ENCODE measurements at regions not wholly inside any gene's neighbourhood (a gene's known extent, or its start where the extent isn't known, plus 50 kb on each side); places are given as distances from the start of the nearest gene placed in this dataset.

- TF ChIP-seq CTCF (IDR thresholded peaks at IDR 0.05) (no peak), ZFX (IDR thresholded peaks at IDR 0.05; ENCODE audit: borderline replicate concordance) (no peak)
- H3K27ac ChIP-seq, result no peak overlapping the region
These were observed 170.6 kb downstream of the CCDC59 start for GRCh38 chr12:82187595-82187994.

GRCh38 chr12:82187011-82187410 is 171.2 kb downstream of the CCDC59 start:
- no peak for TF ChIP-seq CTCF (IDR thresholded peaks at IDR 0.05)
- TF ChIP-seq ZFX (IDR thresholded peaks at IDR 0.05; ENCODE audit: borderline replicate concordance), result no peak
- H3K27ac ChIP-seq, result no peak overlapping the region

- TF ChIP-seq ZFX (IDR thresholded peaks at IDR 0.05; ENCODE audit: borderline replicate concordance) (no peak), CTCF (IDR thresholded peaks at IDR 0.05) (no peak)
- H3K27ac ChIP-seq, result no peak overlapping the region
These were observed 171.9 kb downstream of the CCDC59 start for GRCh38 chr12:82186282-82186681.

GRCh38 chr12:82184844-82185243 is 173.3 kb downstream of the CCDC59 start:
- TF ChIP-seq CTCF (IDR thresholded peaks at IDR 0.05) (no peak), ZFX (IDR thresholded peaks at IDR 0.05; ENCODE audit: borderline replicate concordance) (no peak)
- H3K27ac ChIP-seq, result no peak overlapping the region

GRCh38 chr12:82182601-82183190 is 175.5 kb downstream of the CCDC59 start:
- H3K27ac ChIP-seq, result no peak overlapping the region
- no peak for TF ChIP-seq ZFX (IDR thresholded peaks at IDR 0.05; ENCODE audit: borderline replicate concordance)

GRCh38 chr12:82176761-82177490 is 181.3 kb downstream of the CCDC59 start:
- TF ChIP-seq CTCF (IDR thresholded peaks at IDR 0.05) (no peak), ZFX (IDR thresholded peaks at IDR 0.05; ENCODE audit: borderline replicate concordance) (no peak)
- no peak overlapping the region for H3K27ac ChIP-seq

- H3K27ac ChIP-seq, result no peak overlapping the region
- TF ChIP-seq CTCF (IDR thresholded peaks at IDR 0.05) (no peak), ZFX (IDR thresholded peaks at IDR 0.05; ENCODE audit: borderline replicate concordance) (no peak)
These were observed 182.2 kb downstream of the CCDC59 start for GRCh38 chr12:82176026-82176425.

Data from 22Rv1 (cell line).